WERI-Rb-1 (cell line): ENCODE measurements at regions not wholly inside any gene's neighbourhood (a gene's known extent, or its start where the extent isn't known, plus 50 kb on each side); places are given as distances from the start of the nearest gene placed in this dataset.

Experiments
- DNase-seq: peaks from one replicate; pipeline ENCODE4 v3.0.0-alpha.2; 2020
- H3K27ac ChIP-seq: fragments of 250-450 bp; sonication (Bioruptor Pico); 2 replicates; pipeline ENCODE4 v1.5.1; 2020; ENCODE audit warnings: mild to moderate bottlenecking, moderate library complexity
- H3K27me3 ChIP-seq: fragments of 250-450 bp; sonication (Bioruptor Pico); 2 replicates; pipeline ENCODE4 v1.5.1; 2021; ENCODE audit warnings: mild to moderate bottlenecking, low read depth, moderate library complexity; ENCODE audit not compliant: insufficient read depth, severe bottlenecking
- H3K36me3 ChIP-seq: fragments of 250-450 bp; sonication (Bioruptor Pico); 2 replicates; pipeline ENCODE4 v1.5.1; 2020; ENCODE audit warnings: mild to moderate bottlenecking, moderate library complexity
- H3K4me3 ChIP-seq: 2 replicates; pipeline ENCODE4 v1.5.1; 2011; ENCODE audit warnings: low read depth, mild to moderate bottlenecking, control low read depth, low read length
- H3K9me3 ChIP-seq: fragments of 250-450 bp; sonication (Bioruptor Pico); 2 replicates; pipeline ENCODE4 v1.5.1; 2021; ENCODE audit warnings: mild to moderate bottlenecking, moderate library complexity; ENCODE audit not compliant: severe bottlenecking
- CTCF ChIP-seq: IDR thresholded peaks from 2 replicates; pipeline ENCODE4 v1.5.1; 2011; ENCODE audit warnings: low read depth, mild to moderate bottlenecking, control low read depth, inconsistent platforms, low read length

DNA sequence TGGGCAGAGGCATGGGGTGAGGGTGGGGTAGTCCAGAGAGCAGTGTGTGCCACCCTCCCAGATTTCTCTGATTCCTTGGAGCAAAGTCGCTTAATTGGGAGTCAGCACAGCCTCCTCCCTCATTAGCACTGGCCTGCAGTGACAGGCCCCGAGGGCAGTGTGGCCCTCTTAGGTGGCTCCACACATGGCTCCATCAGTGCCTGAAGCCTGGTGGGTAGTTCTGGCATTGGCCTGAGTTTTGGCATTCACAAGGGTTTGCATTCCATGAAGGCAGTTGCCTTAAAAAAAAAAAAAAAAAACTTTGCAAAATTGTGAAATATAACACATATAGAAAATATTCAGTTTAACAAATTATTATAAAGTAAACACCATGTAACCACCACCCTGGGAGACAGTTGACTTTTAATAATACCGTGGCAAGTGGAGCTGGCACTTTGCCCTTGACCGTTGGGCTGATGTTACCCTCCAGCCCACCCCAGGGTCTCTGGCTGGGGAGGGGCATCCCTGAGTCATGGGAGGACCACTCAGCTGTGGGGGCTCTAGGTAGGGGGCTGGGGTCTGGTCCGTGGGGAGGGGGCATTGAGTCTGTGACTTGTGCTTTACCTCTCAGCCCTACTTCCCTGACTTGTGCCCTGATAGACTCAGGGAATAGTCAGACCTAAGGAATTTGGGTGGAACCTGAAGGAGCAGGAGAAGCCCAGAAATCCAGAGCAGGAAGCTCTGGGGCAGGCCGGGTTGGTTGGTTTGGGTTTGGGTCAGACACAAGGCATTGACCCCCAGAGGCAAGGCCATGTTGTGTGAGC is 51.3 kb upstream of the PITX1 start:
- Histone ChIP-seq H3K4me3 (no peak overlapping the region), H3K27ac (no peak overlapping the region), H3K27me3 (no peaks in the 10 kb centered on the region), H3K9me3 (peaks cover 3% of the 10 kb centered on the region), H3K36me3 (no peaks in the 10 kb centered on the region)
- TF ChIP-seq CTCF: no peak
- DNase-seq: no peak
